ENCODE measurements at regions not wholly inside any gene's neighbourhood (a gene's known extent, or its start where the extent isn't known, plus 50 kb on each side); places are given as distances from the start of the nearest gene placed in this dataset.

DNA sequence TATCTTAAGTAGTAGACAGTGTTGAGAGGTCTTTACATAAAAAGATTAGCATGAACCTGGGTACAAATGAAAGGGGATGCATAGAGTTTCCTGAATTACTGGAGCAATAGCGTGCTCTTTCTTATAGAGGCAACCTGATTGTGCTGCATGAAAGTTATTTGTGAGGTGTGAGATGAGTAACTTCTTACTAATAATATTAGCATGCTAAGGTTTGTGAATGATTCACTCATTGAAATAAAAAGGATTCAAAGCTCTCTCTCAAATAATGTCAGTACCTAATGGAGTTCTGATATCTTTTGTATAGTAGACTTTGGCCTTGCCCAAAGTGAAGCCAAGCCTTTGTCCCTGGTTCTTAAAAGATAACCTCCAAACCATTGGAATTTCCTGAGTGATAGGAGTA is 131.0 kb upstream of the CXXC4 start:
- Histone ChIP-seq H3K9ac (replicated peaks in 1 of 4; ENCODE audit: extremely low read depth in 1 of 4, low read depth in 3 of 4, low read length in 3 of 4) (no peak overlapping the region), H2BK15ac (ENCODE audit: low read length) (no peak overlapping the region)
- FAIRE-seq: no peak

More for the DNA sequence above, 131.0 kb upstream of the CXXC4 start:
- Histone ChIP-seq H3K9me3 (ENCODE audit: insufficient read depth in 2 of 2, low read depth in 1 of 2, low read length in 1 of 2) (0 out of 4 replicates have a peak, but pooled peaks cover 0 to 3% of the 10 kb centered on the region in 2 experiments), H2AFZ (ENCODE audit: low read length) (no peak overlapping the region), H3K36me3 (ENCODE audit: control insufficient read depth in 2 of 4, insufficient read depth in 4 of 4, low read length in 3 of 4) (no peaks in the 10 kb centered on the region), H4K20me1 (replicated peaks in 1 of 2; ENCODE audit: control insufficient read depth in 1 of 2, insufficient read depth in 2 of 2, low read length in 2 of 2) (no peaks in the 10 kb centered on the region), H2BK20ac (ENCODE audit: low read length) (no peak overlapping the region), H3K18ac (ENCODE audit: extremely low read depth, low read length) (no peak overlapping the region), H4K91ac (replicated peaks; ENCODE audit: insufficient read length, low read length) (no peak overlapping the region), H3K4me2 (ENCODE audit: insufficient read depth in 1 of 2, low read depth in 2 of 2, low read length in 2 of 2) (no peak overlapping the region), H3K4me1 (replicated peaks in 1 of 4; ENCODE audit: control insufficient read depth in 3 of 4, insufficient read depth in 4 of 4, low read length in 3 of 4) (no peaks in the 10 kb centered on the region), H3K56ac (replicated peaks; ENCODE audit: insufficient read length, low read depth, low read length) (no peak overlapping the region), H4K8ac (ENCODE audit: extremely low read depth, insufficient read depth, low read length) (no peak overlapping the region), H3K14ac (ENCODE audit: insufficient read length) (no peak overlapping the region), H2BK120ac (replicated peaks; ENCODE audit: low read depth, low read length) (no peak overlapping the region), H3K4ac (replicated peaks; ENCODE audit: insufficient read length, low read depth, low read length) (no peak overlapping the region), H3K23ac (ENCODE audit: insufficient read length) (no peak overlapping the region), H3K4me3 (ENCODE audit: extremely low read depth in 1 of 4, insufficient read depth in 2 of 4, low read depth in 3 of 4, low read length in 4 of 4) (no peak overlapping the region), H4K5ac (ENCODE audit: insufficient read length, low read depth, low read length) (no peak overlapping the region), H3K79me1 (ENCODE audit: low read depth, low read length) (no peaks in the 10 kb centered on the region), H2BK12ac (ENCODE audit: low read depth, low read length) (no peak overlapping the region), H3K27ac (ENCODE audit: low read depth, low read length) (no peak overlapping the region), H3K27me3 (replicated peaks in 1 of 4; ENCODE audit: control insufficient read depth in 3 of 4, extremely low read depth in 1 of 4, insufficient read depth in 3 of 4, low read length in 3 of 4) (no peaks in the 10 kb centered on the region), H3K23me2 (ENCODE audit: low read depth, low read length) (no peaks in the 10 kb centered on the region), H2BK5ac (ENCODE audit: low read depth, low read length) (no peak overlapping the region), H3K79me2 (ENCODE audit: control insufficient read depth in 1 of 2, insufficient read depth in 2 of 2, low read length in 2 of 2) (no peaks in the 10 kb centered on the region), H2AK5ac (ENCODE audit: low read depth, low read length) (no peak overlapping the region)
- POLR2A ChIA-PET (ENCODE audit: partially characterized antibody): no interaction called here
- 87% methylated on average over 1 of the region's 1 CpG; no CpG with 5 or more reads in 1 of the 2 experiments for WGBS, 2 experiments (ENCODE audit: extremely low coverage in 1 of 2, insufficient coverage in 1 of 2, insufficient read length in 1 of 2, insufficient replicate concordance in 2 of 2, low coverage in 1 of 2, low lambda C conversion rate in 2 of 2, missing lambda C conversion rate in 1 of 2)
- no peak for DNase-seq (ENCODE audit: low read depth in 1 of 2, low spot score in 2 of 2)
- CTCF ChIA-PET (ENCODE audit: partially characterized antibody): no interaction called here
- TF ChIP-seq CREB1 (IDR thresholded peaks at IDR 0.05) (no peak), CBX8 (IDR thresholded peaks at IDR 0.05; ENCODE audit: borderline replicate concordance, low read depth, low read length) (no peak), RFX5 (IDR thresholded peaks at IDR 0.05; ENCODE audit: borderline replicate concordance, low read depth, low read length) (no peak), CBX5 (IDR thresholded peaks at IDR 0.05; ENCODE audit: low read depth, low read length) (no peak), GABPA (IDR thresholded peaks at IDR 0.05; ENCODE audit: borderline replicate concordance, insufficient read depth, low read length) (no peak), SAP30 (IDR thresholded peaks at IDR 0.05; ENCODE audit: insufficient read depth, insufficient replicate concordance, low read length) (no peak), RBBP5 (IDR thresholded peaks at IDR 0.05; ENCODE audit: borderline replicate concordance, low read depth, low read length) (no peak)

Measured in H1 (cell line).